Neural crest cell (in vitro differentiated cells): ENCODE measurements at regions not wholly inside any gene's neighbourhood (a gene's known extent, or its start where the extent isn't known, plus 50 kb on each side); places are given as distances from the start of the nearest gene placed in this dataset.

ENCODE experiments used
- DNase-seq: peaks from one replicate; pipeline ENCODE4 v3.0.0; 2021; ENCODE audit warnings: low read depth, mixed read lengths, low spot score
- H3K27ac Mint-ChIP-seq: one replicate; pipeline ENCODE4 v1.8.0; 2021; ENCODE audit warnings: mild to moderate bottlenecking, mixed read lengths; ENCODE audit not compliant: unreplicated experiment
- H3K27me3 Mint-ChIP-seq: 2 replicates; pipeline ENCODE4 v1.8.0; 2021; ENCODE audit warnings: low read depth, mild to moderate bottlenecking, mixed read lengths
- H3K36me3 Mint-ChIP-seq: 2 replicates; pipeline ENCODE4 v1.8.0; 2021; ENCODE audit warnings: low read depth, mild to moderate bottlenecking, mixed read lengths
- H3K4me1 Mint-ChIP-seq: 2 replicates; pipeline ENCODE4 v1.8.0; 2021; ENCODE audit warnings: mixed read lengths
- H3K4me3 Mint-ChIP-seq: one replicate; pipeline ENCODE4 v1.8.0; 2021; ENCODE audit warnings: mild to moderate bottlenecking, mixed read lengths
- H3K9me3 Mint-ChIP-seq: 2 replicates; pipeline ENCODE4 v1.8.0; 2021; ENCODE audit warnings: mixed read lengths
- CTCF ChIP-seq: fragments of 200-600 bp; sonication (generic); conservative IDR thresholded peaks from 2 replicates; pipeline ENCODE4 v1.5.0; 2021; ENCODE audit warnings: antibody characterized with exemption, mild to moderate bottlenecking

GRCh38 chr20:51223183-51223720 lies 200.3 kb upstream of the KCNG1 start:
- Mint-ChIP-seq H3K4me1 (peaks cover 40% of the 10 kb centered on the region), H3K4me3 (no peak overlapping the region), H3K9me3 (peaks cover 10% of the 10 kb centered on the region), H3K27ac (no peak overlapping the region), H3K27me3 (peaks cover 26% of the 10 kb centered on the region), H3K36me3 (peaks cover 4% of the 10 kb centered on the region)
- no peak for TF ChIP-seq CTCF
- DNase-seq = no peak

- peak overlapping the region; percentile 18 for H3K4me3 Mint-ChIP-seq
- H3K9me3 Mint-ChIP-seq = peaks cover 14% of the 10 kb centered on the region
- peaks cover 40% of the 10 kb centered on the region for H3K4me1 Mint-ChIP-seq
- H3K27ac Mint-ChIP-seq = peak overlapping the region; percentile 79
- DNase-seq = no peak
- TF ChIP-seq CTCF = no peak
- peaks cover 4% of the 10 kb centered on the region for H3K36me3 Mint-ChIP-seq
- H3K27me3 Mint-ChIP-seq = peaks cover 26% of the 10 kb centered on the region
These were observed 199.0 kb upstream of the KCNG1 start for GRCh38 chr20:51221791-51222408.

- H3K27ac Mint-ChIP-seq = no peak overlapping the region
- DNase-seq = no peak
- no peak overlapping the region for H3K4me3 Mint-ChIP-seq
- H3K4me1 Mint-ChIP-seq = peaks cover 40% of the 10 kb centered on the region
- H3K36me3 Mint-ChIP-seq = peaks cover 6% of the 10 kb centered on the region
- H3K27me3 Mint-ChIP-seq = peaks cover 26% of the 10 kb centered on the region
- no peak for TF ChIP-seq CTCF
- H3K9me3 Mint-ChIP-seq = peaks cover 16% of the 10 kb centered on the region
These were observed 198.2 kb upstream of the KCNG1 start for GRCh38 chr20:51221103-51221502.

- TF ChIP-seq CTCF = peak; percentile 73
- H3K27me3 Mint-ChIP-seq = peaks cover 26% of the 10 kb centered on the region
- no peak overlapping the region for H3K4me3 Mint-ChIP-seq
- peaks cover 15% of the 10 kb centered on the region for H3K9me3 Mint-ChIP-seq
- H3K27ac Mint-ChIP-seq = no peak overlapping the region
- H3K36me3 Mint-ChIP-seq = peaks cover 8% of the 10 kb centered on the region
- DNase-seq = peak; percentile 59
- peaks cover 38% of the 10 kb centered on the region for H3K4me1 Mint-ChIP-seq
These were observed 197.4 kb upstream of the KCNG1 start for GRCh38 chr20:51220293-51220706.

- Mint-ChIP-seq H3K27ac (no peak overlapping the region), H3K9me3 (peaks cover 18% of the 10 kb centered on the region), H3K4me3 (no peak overlapping the region), H3K36me3 (peaks cover 13% of the 10 kb centered on the region), H3K27me3 (peaks cover 26% of the 10 kb centered on the region), H3K4me1 (peaks cover 35% of the 10 kb centered on the region)
- no peak for TF ChIP-seq CTCF
- no peak for DNase-seq
These were observed 196.6 kb upstream of the KCNG1 start for GRCh38 chr20:51219544-51219943.
